ENCODE measurements at regions not wholly inside any gene's neighbourhood (a gene's known extent, or its start where the extent isn't known, plus 50 kb on each side); places are given as distances from the start of the nearest gene placed in this dataset.

GRCh38 chr4:106495476-106495875 is 126.9 kb upstream of the GIMD1 start:
- H3K27ac ChIP-seq (ENCODE audit: low read depth in 1 of 2, low read length in 2 of 2): no peak overlapping the region
- H3K36me3 ChIP-seq (ENCODE audit: insufficient read depth, low read length): no peaks in the 10 kb centered on the region
- H3K4me1 ChIP-seq (ENCODE audit: insufficient read depth, low read length): no peaks in the 10 kb centered on the region
- H3K27me3 ChIP-seq (ENCODE audit: control insufficient read depth in 1 of 2, insufficient read depth in 2 of 2, low read length in 2 of 2): no peaks in the 10 kb centered on the region
- TF ChIP-seq CTCF (IDR thresholded peaks at IDR 0.05): no peak
- H3K9me3 Mint-ChIP-seq: no peaks in the 10 kb centered on the region
- ATAC-seq (ENCODE audit: poor library complexity) (no peak), DNase-seq (no peak)
- no peaks in the 10 kb centered on the region for H3K36me3 Mint-ChIP-seq (ENCODE audit: low read depth)
- intact Hi-C loops (cut with DNase I, micrococcal nuclease): no loop called here
- ChIA-PET CTCF (no interaction called here), POLR2A (no interaction called here)
- H3K4me1 Mint-ChIP-seq (ENCODE audit: low read depth): no peaks in the 10 kb centered on the region
- no peak overlapping the region for H3K4me3 Mint-ChIP-seq
- H3K27ac Mint-ChIP-seq: no peak overlapping the region
- no peak overlapping the region for H3K4me3 ChIP-seq (ENCODE audit: low read length)
- no peaks in the 10 kb centered on the region for H3K9me3 ChIP-seq (ENCODE audit: control insufficient read depth in 1 of 2, insufficient read depth in 1 of 2, low read length in 2 of 2)
- no peaks in the 10 kb centered on the region for H3K27me3 Mint-ChIP-seq

- Histone ChIP-seq H3K4me1 (ENCODE audit: insufficient read depth, low read length) (no peaks in the 10 kb centered on the region), H3K27me3 (ENCODE audit: control insufficient read depth in 1 of 2, insufficient read depth in 2 of 2, low read length in 2 of 2) (no peaks in the 10 kb centered on the region), H3K27ac (ENCODE audit: low read depth in 1 of 2, low read length in 2 of 2) (no peak overlapping the region), H3K9me3 (ENCODE audit: control insufficient read depth in 1 of 2, insufficient read depth in 1 of 2, low read length in 2 of 2) (no peaks in the 10 kb centered on the region), H3K36me3 (ENCODE audit: insufficient read depth, low read length) (no peaks in the 10 kb centered on the region), H3K4me3 (ENCODE audit: low read length) (no peak overlapping the region)
- ATAC-seq (ENCODE audit: poor library complexity) (no peak), DNase-seq (no peak)
- no peaks in the 10 kb centered on the region for H3K9me3 Mint-ChIP-seq
- CTCF ChIA-PET: no interaction called here
- POLR2A ChIA-PET: no interaction called here
- no peaks in the 10 kb centered on the region for H3K4me1 Mint-ChIP-seq (ENCODE audit: low read depth)
- H3K36me3 Mint-ChIP-seq (ENCODE audit: low read depth): no peaks in the 10 kb centered on the region
- H3K27me3 Mint-ChIP-seq: no peaks in the 10 kb centered on the region
- no peak overlapping the region for H3K27ac Mint-ChIP-seq
- H3K4me3 Mint-ChIP-seq: no peak overlapping the region
- TF ChIP-seq CTCF (IDR thresholded peaks at IDR 0.05): no peak
- intact Hi-C loops (cut with DNase I, micrococcal nuclease): no loop called here
Observed at GRCh38 chr4:106494066-106494465, 125.5 kb upstream of the GIMD1 start.

- intact Hi-C loops (cut with DNase I, micrococcal nuclease): no loop called here
- Histone ChIP-seq H3K27ac (ENCODE audit: low read depth in 1 of 2, low read length in 2 of 2) (no peak overlapping the region), H3K36me3 (ENCODE audit: insufficient read depth, low read length) (no peaks in the 10 kb centered on the region), H3K27me3 (ENCODE audit: control insufficient read depth in 1 of 2, insufficient read depth in 2 of 2, low read length in 2 of 2) (no peaks in the 10 kb centered on the region), H3K9me3 (ENCODE audit: control insufficient read depth in 1 of 2, insufficient read depth in 1 of 2, low read length in 2 of 2) (no peaks in the 10 kb centered on the region), H3K4me1 (ENCODE audit: insufficient read depth, low read length) (no peaks in the 10 kb centered on the region), H3K4me3 (ENCODE audit: low read length) (no peak overlapping the region)
- POLR2A ChIA-PET: no interaction called here
- Mint-ChIP-seq H3K9me3 (no peaks in the 10 kb centered on the region), H3K27ac (no peak overlapping the region), H3K4me1 (ENCODE audit: low read depth) (no peaks in the 10 kb centered on the region), H3K4me3 (no peak overlapping the region), H3K36me3 (ENCODE audit: low read depth) (no peaks in the 10 kb centered on the region), H3K27me3 (no peaks in the 10 kb centered on the region)
- ATAC-seq (ENCODE audit: poor library complexity) (no peak), DNase-seq (no peak)
- CTCF ChIA-PET: no interaction called here
- TF ChIP-seq CTCF (IDR thresholded peaks at IDR 0.05): no peak
Observed at GRCh38 chr4:106493086-106493485, 124.5 kb upstream of the GIMD1 start.
